ENCODE measurements at regions not wholly inside any gene's neighbourhood (a gene's known extent, or its start where the extent isn't known, plus 50 kb on each side); places are given as distances from the start of the nearest gene placed in this dataset.

DNA sequence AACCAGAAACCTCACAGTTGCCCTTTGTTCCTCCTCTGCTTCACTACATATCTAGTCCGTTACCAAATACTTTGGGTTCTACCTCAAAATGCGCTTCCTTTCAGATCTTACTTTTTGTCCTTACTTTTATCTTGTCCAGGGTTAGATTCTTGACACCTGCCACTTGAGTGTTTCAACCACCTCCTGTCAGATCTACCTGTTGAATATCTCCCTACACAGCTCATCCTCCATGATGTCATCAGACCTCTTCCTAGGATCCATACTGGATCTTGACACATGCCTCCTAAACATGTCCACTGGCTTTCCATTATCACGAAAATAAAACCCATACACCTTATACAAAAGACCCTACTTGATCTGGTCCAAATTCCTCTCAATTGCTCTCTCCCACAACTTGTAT lies 125.2 kb upstream of the SLC24A2 start:
- no peaks in the 10 kb centered on the region for H3K79me2 ChIP-seq (ENCODE audit: control insufficient read depth, insufficient read depth, low read length)
- peaks cover 0 to 5% of the 10 kb centered on the region in 2 experiments for H3K27me3 ChIP-seq (ENCODE audit: control insufficient read depth in 2 of 2, insufficient read depth in 2 of 2, low read length in 2 of 2)
- TF ChIP-seq, protein P1, sequence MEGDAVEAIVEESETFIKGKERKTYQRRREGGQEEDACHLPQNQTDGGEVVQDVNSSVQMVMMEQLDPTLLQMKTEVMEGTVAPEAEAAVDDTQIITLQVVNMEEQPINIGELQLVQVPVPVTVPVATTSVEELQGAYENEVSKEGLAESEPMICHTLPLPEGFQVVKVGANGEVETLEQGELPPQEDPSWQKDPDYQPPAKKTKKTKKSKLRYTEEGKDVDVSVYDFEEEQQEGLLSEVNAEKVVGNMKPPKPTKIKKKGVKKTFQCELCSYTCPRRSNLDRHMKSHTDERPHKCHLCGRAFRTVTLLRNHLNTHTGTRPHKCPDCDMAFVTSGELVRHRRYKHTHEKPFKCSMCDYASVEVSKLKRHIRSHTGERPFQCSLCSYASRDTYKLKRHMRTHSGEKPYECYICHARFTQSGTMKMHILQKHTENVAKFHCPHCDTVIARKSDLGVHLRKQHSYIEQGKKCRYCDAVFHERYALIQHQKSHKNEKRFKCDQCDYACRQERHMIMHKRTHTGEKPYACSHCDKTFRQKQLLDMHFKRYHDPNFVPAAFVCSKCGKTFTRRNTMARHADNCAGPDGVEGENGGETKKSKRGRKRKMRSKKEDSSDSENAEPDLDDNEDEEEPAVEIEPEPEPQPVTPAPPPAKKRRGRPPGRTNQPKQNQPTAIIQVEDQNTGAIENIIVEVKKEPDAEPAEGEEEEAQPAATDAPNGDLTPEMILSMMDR (IDR thresholded peaks at IDR 0.05; ENCODE audit: extremely low read depth in 1 of 2, insufficient read depth in 1 of 2, low read depth in 1 of 2, low read length in 2 of 2): no peak
- TF ChIP-seq FOS (IDR thresholded peaks at IDR 0.05; ENCODE audit: borderline replicate concordance, insufficient read depth, low read length) (no peak), EZH2 (IDR thresholded peaks at IDR 0.05; ENCODE audit: borderline replicate concordance, low read depth, low read length, severe bottlenecking) (no peak), MYC (IDR thresholded peaks at IDR 0.05; ENCODE audit: low read depth, low read length) (no peak)
- CTCF ChIA-PET: no interaction called here
- no peaks in the 10 kb centered on the region for H4K20me1 ChIP-seq (replicated peaks; ENCODE audit: control insufficient read depth, extremely low read depth, insufficient read depth, low read length)
- no peak overlapping the region for H3K4me3 ChIP-seq (replicated peaks in 1 of 3; ENCODE audit: insufficient read depth in 1 of 3, low read depth in 1 of 3, low read length in 3 of 3)
- no peak overlapping the region for H2AFZ ChIP-seq (ENCODE audit: low read depth, low read length)
- FAIRE-seq (no peak), DNase-seq (ENCODE audit: low read depth, low spot score) (no peak)
- H3K4me2 ChIP-seq (ENCODE audit: insufficient read depth, low read length): no peak overlapping the region
- H3K27ac ChIP-seq (ENCODE audit: insufficient read depth, low read depth, low read length): no peak overlapping the region
- BruUV-seq (replicated peaks): no TSS peak
- no peaks in the 10 kb centered on the region for H3K4me1 ChIP-seq (ENCODE audit: control insufficient read depth, extremely low read depth, insufficient read depth, low read length)
- dilution Hi-C loops (cut with MboI; ENCODE audit: extremely low pct_ligation_motif_present, low sequenced_read_pairs) (no loop called here), intact Hi-C loops (cut with micrococcal nuclease) (no loop called here)
- POLR2A ChIA-PET: no interaction called here
- no peaks in the 10 kb centered on the region for H3K36me3 ChIP-seq (ENCODE audit: control insufficient read depth in 2 of 2, extremely low read depth in 1 of 2, insufficient read depth in 2 of 2, low read length in 2 of 2)
- no peaks in the 10 kb centered on the region for H3K9me3 ChIP-seq (replicated peaks; ENCODE audit: control insufficient read depth, insufficient read depth, low read length)
- H3K9me1 ChIP-seq (replicated peaks; ENCODE audit: control insufficient read depth, extremely low read depth, insufficient read depth, low read length): no peaks in the 10 kb centered on the region
- no peak overlapping the region for H3K9ac ChIP-seq (replicated peaks; ENCODE audit: extremely low read depth, insufficient read depth, low read length)

DNA sequence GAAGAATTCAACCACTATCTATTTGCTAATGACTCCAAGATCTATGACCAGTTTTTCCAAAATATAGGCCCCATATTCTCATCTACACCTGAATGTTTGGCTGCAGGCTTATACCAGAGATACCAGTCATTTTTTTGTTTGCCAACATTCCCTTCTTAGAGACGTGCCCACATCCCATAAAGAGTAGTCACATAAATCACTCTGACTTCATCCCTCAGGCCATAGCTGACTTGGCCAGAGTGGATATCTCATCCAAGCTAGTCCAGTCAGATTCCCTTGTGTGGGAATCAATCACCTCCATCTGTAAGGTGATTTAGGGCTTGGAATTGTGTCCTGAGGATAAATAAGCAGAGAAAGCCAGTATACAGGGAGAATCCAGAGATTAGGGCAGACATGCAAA lies 124.3 kb upstream of the SLC24A2 start:
- no peak overlapping the region for H3K27ac ChIP-seq (ENCODE audit: insufficient read depth, low read depth, low read length)
- H3K9ac ChIP-seq (replicated peaks; ENCODE audit: extremely low read depth, insufficient read depth, low read length): no peak overlapping the region
- TF ChIP-seq MYC (IDR thresholded peaks at IDR 0.05; ENCODE audit: low read depth, low read length) (no peak), FOS (IDR thresholded peaks at IDR 0.05; ENCODE audit: borderline replicate concordance, insufficient read depth, low read length) (no peak), EZH2 (IDR thresholded peaks at IDR 0.05; ENCODE audit: borderline replicate concordance, low read depth, low read length, severe bottlenecking) (no peak)
- H3K9me3 ChIP-seq (replicated peaks; ENCODE audit: control insufficient read depth, insufficient read depth, low read length): no peaks in the 10 kb centered on the region
- ChIA-PET POLR2A (no interaction called here), CTCF (no interaction called here)
- H3K9me1 ChIP-seq (replicated peaks; ENCODE audit: control insufficient read depth, extremely low read depth, insufficient read depth, low read length): no peaks in the 10 kb centered on the region
- intact Hi-C loops (cut with micrococcal nuclease): no loop called here
- H3K79me2 ChIP-seq (ENCODE audit: control insufficient read depth, insufficient read depth, low read length): no peaks in the 10 kb centered on the region
- H3K4me2 ChIP-seq (ENCODE audit: insufficient read depth, low read length): no peak overlapping the region
- no peak for DNase-seq (ENCODE audit: low read depth, low spot score)
- no peak for FAIRE-seq
- BruUV-seq (replicated peaks): no TSS peak
- H3K27me3 ChIP-seq (ENCODE audit: control insufficient read depth in 2 of 2, insufficient read depth in 2 of 2, low read length in 2 of 2): peaks cover 0 to 2% of the 10 kb centered on the region in 2 experiments
- no peaks in the 10 kb centered on the region for H3K4me1 ChIP-seq (ENCODE audit: control insufficient read depth, extremely low read depth, insufficient read depth, low read length)
- H2AFZ ChIP-seq (ENCODE audit: low read depth, low read length): no peak overlapping the region
- H3K36me3 ChIP-seq (ENCODE audit: control insufficient read depth in 2 of 2, extremely low read depth in 1 of 2, insufficient read depth in 2 of 2, low read length in 2 of 2): no peaks in the 10 kb centered on the region
- H3K4me3 ChIP-seq (replicated peaks in 1 of 3; ENCODE audit: insufficient read depth in 1 of 3, low read depth in 1 of 3, low read length in 3 of 3): no peak overlapping the region
- no peaks in the 10 kb centered on the region for H4K20me1 ChIP-seq (replicated peaks; ENCODE audit: control insufficient read depth, extremely low read depth, insufficient read depth, low read length)
- dilution Hi-C loops (cut with MboI; ENCODE audit: extremely low pct_ligation_motif_present, low sequenced_read_pairs): no loop called here

Data from endothelial cell of umbilical vein (primary cell).